Epithelial cell of proximal tubule (primary cell): ENCODE measurements at regions not wholly inside any gene's neighbourhood (a gene's known extent, or its start where the extent isn't known, plus 50 kb on each side); places are given as distances from the start of the nearest gene placed in this dataset.

Experiments used
- DNase-seq: peaks from one replicate; pipeline ENCODE4 v3.0.0-alpha.2; 2011; ENCODE audit warnings: low read depth
- H3K4me3 ChIP-seq: 2 replicates; pipeline ENCODE4 v1.5.1; 2011; ENCODE audit warnings: low read depth, mild to moderate bottlenecking, low read length
- CTCF ChIP-seq: conservative IDR thresholded peaks from 2 replicates; pipeline ENCODE4 v1.5.1; 2012; ENCODE audit warnings: low read depth, mild to moderate bottlenecking, low read length

GRCh38 chr18:2417861-2418610, 153.3 kb downstream of the METTL4 start:
- H3K4me3 ChIP-seq: no peak overlapping the region
- no peak for TF ChIP-seq CTCF
- no peak for DNase-seq

- no peak overlapping the region for H3K4me3 ChIP-seq
- no peak for DNase-seq
- no peak for TF ChIP-seq CTCF
Measured at GRCh38 chr18:2420367-2420766, 150.9 kb downstream of the METTL4 start.

- no peak for DNase-seq
- H3K4me3 ChIP-seq: no peak overlapping the region
- no peak for TF ChIP-seq CTCF
Measured at GRCh38 chr18:2423761-2424160, 147.5 kb downstream of the METTL4 start.

GRCh38 chr18:2424420-2424819, 146.9 kb downstream of the METTL4 start:
- H3K4me3 ChIP-seq: no peak overlapping the region
- no peak for DNase-seq
- no peak for TF ChIP-seq CTCF

- no peak for DNase-seq
- no peak overlapping the region for H3K4me3 ChIP-seq
- no peak for TF ChIP-seq CTCF
Measured at GRCh38 chr18:2425426-2426317, 145.6 kb downstream of the METTL4 start.

- DNase-seq: no peak
- no peak for TF ChIP-seq CTCF
- no peak overlapping the region for H3K4me3 ChIP-seq
Measured at GRCh38 chr18:2430191-2430590, 141.1 kb downstream of the METTL4 start.
